NCI-H1092 (cell line): ENCODE measurements at regions not wholly inside any gene's neighbourhood (a gene's known extent, or its start where the extent isn't known, plus 50 kb on each side); places are given as distances from the start of the nearest gene placed in this dataset.

Experiments used
- DNase-seq: peaks from one replicate; lab custom pipeline; 2025; lab: John Stamatoyannopoulos, UW

GRCh38 chr10:78876449-78876848 is 192.3 kb upstream of the ZMIZ1 start:
- DNase-seq: no peak

- no peak for DNase-seq
Measured at GRCh38 chr10:78879621-78880020, 189.1 kb upstream of the ZMIZ1 start.

GRCh38 chr10:78886129-78886528 is 182.6 kb upstream of the ZMIZ1 start:
- DNase-seq: no peak

- DNase-seq: no peak
Measured at GRCh38 chr10:78889536-78890063, 179.2 kb upstream of the ZMIZ1 start.

- DNase-seq: no peak
Measured at GRCh38 chr10:78890506-78890905, 178.3 kb upstream of the ZMIZ1 start.

- no peak for DNase-seq
Measured at GRCh38 chr10:78891741-78892140, 177.0 kb upstream of the ZMIZ1 start.

GRCh38 chr10:78892338-78893176 is 176.2 kb upstream of the ZMIZ1 start:
- no peak for DNase-seq

GRCh38 chr10:78893217-78893616 is 175.5 kb upstream of the ZMIZ1 start:
- no peak for DNase-seq

- no peak for DNase-seq
Measured at GRCh38 chr10:78894089-78894840, 174.5 kb upstream of the ZMIZ1 start.

- no peak for DNase-seq
Measured at GRCh38 chr10:78894841-78895195, 173.9 kb upstream of the ZMIZ1 start.

- no peak for DNase-seq
Measured at GRCh38 chr10:78895469-78895868, 173.3 kb upstream of the ZMIZ1 start.

GRCh38 chr10:78896159-78896928 is 172.4 kb upstream of the ZMIZ1 start:
- no peak for DNase-seq

GRCh38 chr10:78898341-78899097 is 170.2 kb upstream of the ZMIZ1 start:
- no peak for DNase-seq

- DNase-seq: no peak
Measured at GRCh38 chr10:78899098-78899754, 169.5 kb upstream of the ZMIZ1 start.

GRCh38 chr10:78899996-78900714 is 168.6 kb upstream of the ZMIZ1 start:
- no peak for DNase-seq

- no peak for DNase-seq
Measured at GRCh38 chr10:78900715-78901430, 167.9 kb upstream of the ZMIZ1 start.

- no peak for DNase-seq
Measured at GRCh38 chr10:78901694-78902093, 167.1 kb upstream of the ZMIZ1 start.

- no peak for DNase-seq
Measured at GRCh38 chr10:78902815-78903214, 166.0 kb upstream of the ZMIZ1 start.

- no peak for DNase-seq
Measured at GRCh38 chr10:78903341-78903940, 165.3 kb upstream of the ZMIZ1 start.
